ENCODE measurements at regions not wholly inside any gene's neighbourhood (a gene's known extent, or its start where the extent isn't known, plus 50 kb on each side); places are given as distances from the start of the nearest gene placed in this dataset.

DNA sequence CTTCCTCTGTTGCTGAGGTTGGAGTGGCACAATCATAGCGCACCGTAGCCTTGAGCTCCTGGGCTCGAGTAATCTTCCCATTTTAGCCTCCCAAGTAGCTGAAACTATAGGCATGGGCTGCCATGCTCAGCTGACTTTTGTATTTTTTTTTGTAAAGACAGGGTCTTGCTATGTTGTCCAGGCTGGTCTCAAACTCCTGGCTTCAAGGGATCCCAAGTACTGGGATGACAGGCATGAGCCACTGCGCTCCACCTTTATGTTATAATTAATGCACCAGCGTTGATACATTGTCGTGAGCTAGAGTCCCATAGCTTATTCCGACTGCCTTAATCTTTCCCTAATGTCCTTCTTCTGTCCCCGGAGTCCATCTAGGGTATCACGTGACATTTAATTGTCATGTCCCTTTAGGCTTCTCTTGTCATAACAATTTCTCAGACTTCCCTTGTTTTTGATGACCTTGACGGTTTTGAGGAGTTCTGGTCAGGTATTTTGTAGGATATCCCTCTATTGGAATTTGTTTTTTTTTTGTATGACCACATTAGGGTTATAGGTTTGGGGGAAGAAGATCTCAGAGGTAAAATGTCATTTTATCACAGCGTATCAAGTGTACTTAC, 63.9 kb downstream of the CEBPB start:
- WGBS, 3 donors, result 75 to 86% (median 83%) methylated on average over 11 of the region's 11 CpGs
- no peak overlapping the region for H3K27ac ChIP-seq (ENCODE audit: low read depth, low read length)

DNA sequence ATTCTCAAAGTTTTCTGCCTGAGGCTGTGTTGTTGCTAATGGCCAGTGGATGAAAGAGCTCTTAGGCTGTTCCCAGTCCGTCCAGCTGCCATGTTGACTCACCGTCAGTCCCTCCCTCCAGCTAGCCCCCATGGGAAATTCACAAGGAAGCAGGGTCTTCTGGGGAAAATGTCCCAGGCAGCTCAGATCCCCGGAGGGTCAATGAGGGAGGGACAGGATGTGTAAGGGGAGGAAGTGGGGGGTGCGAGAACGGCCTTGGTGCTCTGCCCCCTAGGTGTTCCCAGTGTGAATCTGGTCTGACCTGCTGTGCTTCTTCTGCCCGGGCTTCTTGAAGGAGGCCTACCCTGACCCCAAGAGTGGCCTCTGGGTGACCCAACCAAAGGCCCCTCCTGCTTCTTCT, 65.9 kb downstream of the CEBPB start:
- no peak overlapping the region for H3K27ac ChIP-seq (ENCODE audit: low read depth, low read length)
- WGBS, 3 donors, result 49 to 73% (median 59%) methylated on average over 5 to 6 of the region's 6 CpGs

DNA sequence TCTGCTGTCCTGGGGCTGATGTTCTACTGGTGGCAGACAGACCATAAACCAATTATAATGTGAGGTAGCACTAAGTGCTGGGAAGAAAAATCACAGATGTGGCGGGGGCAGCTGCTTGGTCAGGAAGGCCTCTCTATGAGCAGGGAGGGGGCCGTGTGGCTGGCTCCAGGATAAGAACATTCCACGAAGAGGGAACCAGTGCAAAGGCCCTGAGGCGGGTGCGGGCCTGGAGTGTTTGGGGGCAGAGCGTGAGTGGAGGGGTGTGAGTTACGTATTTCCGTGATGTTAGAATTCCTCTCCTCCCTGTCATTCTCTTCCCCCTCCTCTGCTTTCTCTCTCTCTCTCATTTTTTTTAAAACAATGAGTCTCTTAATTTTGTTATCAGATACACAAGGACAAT, 67.2 kb downstream of the CEBPB start:
- WGBS, 3 donors, result 90 to 98% (median 95%) methylated on average over 8 of the region's 8 CpGs

DNA sequence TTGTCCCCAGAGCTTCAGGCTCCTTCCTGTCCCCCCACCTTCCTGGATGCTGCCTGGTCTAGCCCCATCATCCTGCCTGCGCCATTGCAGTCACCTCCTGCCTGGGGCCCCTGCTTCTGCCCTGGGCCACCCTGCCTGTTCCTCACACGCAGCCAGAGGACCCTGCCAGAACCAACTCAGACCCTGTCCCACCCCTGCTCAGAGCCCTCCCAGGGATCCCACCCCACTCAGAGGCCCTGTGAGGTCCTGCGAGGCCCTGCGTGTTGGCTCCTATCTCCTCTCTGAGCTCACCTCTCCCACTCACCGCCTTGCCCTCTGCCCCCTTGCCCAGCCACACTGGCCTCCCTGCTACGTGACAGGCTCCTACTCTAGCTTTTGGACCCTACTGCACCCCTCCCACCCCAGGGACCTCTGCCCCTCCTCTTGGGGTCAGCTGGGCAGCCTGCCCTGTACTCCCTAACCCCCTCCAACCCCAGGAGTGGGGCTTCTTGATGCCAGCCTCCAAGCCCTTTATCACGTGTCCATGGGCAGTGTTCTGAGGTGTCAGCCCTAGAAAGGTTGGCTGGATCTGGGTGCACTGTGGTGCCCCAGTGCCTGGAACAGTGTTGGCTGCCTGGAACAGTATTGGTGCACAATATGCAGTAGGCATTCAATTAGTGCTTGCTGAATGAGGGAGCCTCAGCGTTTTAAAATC, 68.3 kb downstream of the CEBPB start:
- 87 to 93% (median 92%) methylated on average over 8 of the region's 8 CpGs for WGBS, 3 donors
- H3K27ac ChIP-seq (ENCODE audit: low read depth, low read length), result no peak overlapping the region

More for the DNA sequence above, 67.2 kb downstream of the CEBPB start:
- no peak overlapping the region for H3K27ac ChIP-seq (ENCODE audit: low read depth, low read length)

DNA sequence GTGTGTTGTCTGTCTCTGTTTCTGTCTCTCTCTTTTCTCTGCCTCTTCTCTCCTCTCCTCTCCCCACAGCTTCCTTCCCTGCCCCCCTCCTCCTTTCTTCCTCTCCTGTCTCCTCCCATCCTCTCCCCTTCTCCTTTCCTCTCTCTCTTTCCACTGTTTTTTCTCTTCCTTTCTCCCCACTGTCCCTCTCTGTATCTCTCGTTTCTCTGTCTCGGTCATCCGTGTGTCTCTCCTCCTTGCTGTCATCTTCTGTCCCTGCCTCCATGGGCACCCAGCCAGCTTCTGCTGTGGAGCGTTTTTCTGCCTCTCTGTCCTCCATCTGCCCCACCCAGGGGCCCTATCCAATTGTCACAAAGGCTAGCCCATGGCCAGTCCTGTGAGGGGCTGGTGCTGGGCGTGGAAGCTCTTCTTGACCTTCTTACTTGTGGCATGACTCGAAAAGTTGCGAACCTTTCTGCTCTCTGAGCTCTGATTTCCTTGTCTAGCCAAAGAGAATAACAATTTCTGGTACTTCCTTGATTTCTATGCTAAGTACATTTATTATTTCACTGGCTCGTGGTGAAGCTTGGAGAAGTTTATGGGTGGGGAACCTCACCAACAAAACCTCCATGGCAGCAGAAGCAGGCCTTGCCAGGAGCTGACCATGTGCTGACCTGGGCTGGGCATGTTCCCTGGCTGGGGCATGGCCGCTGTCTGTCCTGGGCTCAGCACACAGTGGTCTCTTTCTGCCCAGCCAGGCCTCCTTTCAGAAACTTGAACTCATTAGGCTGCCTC, 69.3 kb downstream of the CEBPB start:
- 30 to 63% (median 30%) methylated on average over 9 of the region's 9 CpGs for WGBS, 3 donors
- no peak overlapping the region for H3K27ac ChIP-seq (ENCODE audit: low read depth, low read length)

DNA sequence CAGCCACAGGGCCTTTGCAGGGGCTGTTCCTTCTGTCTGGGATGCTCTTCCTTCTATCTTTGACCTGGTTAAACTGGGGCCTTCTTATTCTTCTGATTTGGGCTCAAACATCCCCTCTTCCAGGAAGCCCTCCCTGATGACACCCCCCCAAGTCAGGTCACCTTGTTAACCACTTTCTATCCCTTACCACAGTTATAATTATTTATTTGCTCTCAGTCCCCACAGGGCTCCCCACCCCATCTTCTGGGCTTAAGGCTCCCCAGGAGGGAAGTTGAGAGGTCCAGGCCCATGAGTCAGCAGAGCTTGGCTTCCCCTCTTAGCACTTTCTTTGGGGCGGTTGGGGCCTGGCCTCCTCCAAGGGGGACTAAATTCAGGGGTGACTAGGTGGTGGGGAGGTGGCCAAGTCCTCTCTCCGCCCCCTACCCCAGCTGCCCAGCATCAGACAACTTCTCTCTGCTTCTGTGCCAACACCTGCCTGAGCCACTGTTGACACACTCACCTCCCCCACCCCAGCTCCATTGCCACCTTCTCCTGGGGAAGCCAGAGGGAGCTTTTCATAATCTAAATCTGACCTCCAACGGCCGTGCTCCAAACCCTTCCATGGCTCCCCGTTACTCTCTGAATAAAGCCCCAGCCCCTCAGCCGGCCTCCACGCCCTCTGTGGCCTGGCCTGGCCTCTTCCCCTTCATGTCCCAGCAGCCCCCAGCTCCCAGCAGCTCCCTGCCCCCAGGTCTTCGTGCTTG, 70.0 kb downstream of the CEBPB start:
- no peak overlapping the region for H3K27ac ChIP-seq (ENCODE audit: low read depth, low read length)
- WGBS, 3 donors, result 55 to 69% (median 63%) methylated on average over 8 of the region's 8 CpGs

DNA sequence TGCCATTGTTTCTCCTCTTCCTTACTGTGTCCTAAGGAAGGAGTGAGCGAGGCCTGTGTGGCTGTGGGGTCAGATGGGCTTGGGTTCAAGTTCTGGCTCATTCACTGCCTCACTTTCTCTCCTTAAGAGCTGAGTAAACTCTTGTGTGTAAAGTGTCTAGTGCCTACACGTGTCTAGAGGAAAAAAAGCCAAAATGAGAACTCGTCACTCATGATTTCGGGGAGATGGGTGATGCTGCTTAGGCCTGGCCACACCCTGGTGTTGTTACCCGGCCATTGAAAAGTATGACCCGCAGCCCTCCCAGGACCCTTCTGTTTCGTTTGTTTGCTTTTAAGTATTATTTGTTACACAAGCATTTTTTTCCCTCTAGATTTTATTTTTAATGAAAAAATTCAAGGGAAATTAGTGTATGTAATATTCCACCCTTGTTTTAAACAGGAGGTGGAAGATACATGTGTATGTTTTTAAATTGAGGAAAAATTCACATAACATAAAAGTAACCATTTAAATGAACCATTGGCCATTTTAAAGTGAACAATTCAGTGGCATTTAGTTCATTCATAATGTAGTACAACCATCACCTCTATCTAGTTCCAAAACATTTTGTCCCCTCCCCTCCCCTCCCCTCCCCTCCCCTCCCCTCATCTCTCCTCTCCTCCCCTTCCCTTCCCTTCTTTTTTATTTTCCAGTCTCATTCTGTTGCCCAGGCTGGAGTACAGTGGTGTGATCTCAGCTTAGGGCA, 71.0 kb downstream of the CEBPB start:
- no peak overlapping the region for H3K27ac ChIP-seq (ENCODE audit: low read depth, low read length)
- WGBS, 3 donors, result 86 to 92% (median 87%) methylated on average over 7 of the region's 7 CpGs

DNA sequence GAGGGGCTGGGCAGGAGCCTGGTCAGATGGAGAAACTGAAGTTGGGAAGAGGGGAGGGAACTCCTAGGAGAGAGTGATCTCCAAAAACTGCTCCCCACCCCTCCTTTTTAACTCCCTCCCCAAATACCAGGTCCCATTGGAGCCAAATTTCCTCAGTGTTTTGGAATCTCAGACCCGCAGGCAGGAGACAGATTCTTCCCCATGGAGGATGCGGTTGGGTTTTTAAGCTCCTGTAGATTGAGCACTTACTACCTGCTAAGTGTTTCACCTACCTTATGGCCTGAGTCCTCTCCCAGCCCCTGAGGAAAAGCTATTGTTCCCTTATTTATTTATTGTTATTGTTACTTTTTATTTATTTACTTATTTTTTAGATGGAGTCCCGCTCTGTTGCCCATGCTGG, 73.2 kb downstream of the CEBPB start:
- WGBS, 3 donors, result 92 to 96% (median 94%) methylated on average over 3 of the region's 3 CpGs

DNA sequence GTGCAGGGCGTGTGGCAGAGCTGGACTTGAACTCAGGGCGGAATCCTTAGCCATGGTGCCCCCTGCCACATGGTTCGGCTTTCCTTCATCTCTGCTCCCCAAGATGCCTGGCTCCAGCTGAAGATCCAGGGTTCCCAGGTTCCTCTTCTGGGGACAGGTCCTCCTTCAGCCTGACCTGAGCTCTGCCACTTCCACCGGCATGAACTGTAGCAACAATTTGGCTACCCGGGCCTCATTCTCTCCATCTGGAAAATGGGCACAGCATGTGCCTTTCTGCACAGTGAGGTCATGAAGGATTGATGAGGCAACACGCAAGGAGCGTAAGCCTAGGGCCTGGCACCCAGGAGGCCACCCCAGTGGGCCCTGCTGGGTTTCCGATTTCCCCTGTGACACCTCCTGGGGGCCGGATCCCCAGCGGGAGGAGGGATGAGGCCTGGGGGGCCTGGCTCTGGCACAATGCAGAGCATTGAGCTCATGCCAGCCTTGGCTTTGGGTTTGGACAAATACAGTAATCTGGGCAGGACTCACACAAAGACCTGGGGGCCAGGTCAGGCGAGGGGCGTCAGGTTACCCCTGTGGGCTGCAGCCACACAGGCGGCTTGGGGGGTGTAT, 74.0 kb downstream of the CEBPB start:
- WGBS, 3 donors, result 90 to 96% (median 92%) methylated on average over 13 of the region's 13 CpGs
- no peak overlapping the region for H3K27ac ChIP-seq (ENCODE audit: low read depth, low read length)

More for the DNA sequence above, 73.2 kb downstream of the CEBPB start:
- H3K27ac ChIP-seq (ENCODE audit: low read depth, low read length), result no peak overlapping the region

DNA sequence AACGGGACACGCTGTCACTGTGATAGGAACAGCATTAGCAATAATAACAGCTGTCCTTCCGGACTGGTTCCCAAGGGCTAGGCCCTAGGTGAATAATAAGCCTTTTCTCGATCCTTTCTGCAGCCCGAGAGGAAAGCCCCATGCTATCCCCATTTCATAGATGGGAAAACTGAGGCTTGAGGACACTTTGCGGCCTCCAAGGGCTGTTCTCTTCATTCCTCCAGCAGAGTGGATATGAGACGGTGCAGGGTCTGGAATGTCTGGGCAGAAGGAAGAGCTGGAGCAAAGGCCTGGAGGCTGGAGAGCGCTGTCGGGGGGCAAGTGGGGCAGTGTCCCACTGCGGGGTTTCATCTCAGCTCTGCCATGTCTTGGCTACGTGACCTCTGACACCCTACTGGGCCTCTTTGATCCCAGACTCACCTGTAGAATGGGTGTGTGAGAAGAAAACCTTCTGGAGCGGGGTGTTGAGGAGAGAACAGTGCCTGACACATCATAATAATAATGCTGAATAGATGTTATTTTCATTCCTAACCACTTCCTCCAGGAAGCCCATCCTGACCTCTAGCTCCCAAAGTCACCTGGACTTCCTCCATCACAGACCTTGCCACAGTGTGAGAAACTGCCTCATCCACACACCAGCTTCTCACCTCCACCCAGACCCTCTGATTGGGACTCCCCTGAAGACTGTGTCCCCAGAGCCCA, 74.8 kb downstream of the CEBPB start:
- H3K27ac ChIP-seq (ENCODE audit: low read depth, low read length), result no peak overlapping the region
- WGBS, 3 donors, result 92 to 96% (median 96%) methylated on average over 12 of the region's 12 CpGs

DNA sequence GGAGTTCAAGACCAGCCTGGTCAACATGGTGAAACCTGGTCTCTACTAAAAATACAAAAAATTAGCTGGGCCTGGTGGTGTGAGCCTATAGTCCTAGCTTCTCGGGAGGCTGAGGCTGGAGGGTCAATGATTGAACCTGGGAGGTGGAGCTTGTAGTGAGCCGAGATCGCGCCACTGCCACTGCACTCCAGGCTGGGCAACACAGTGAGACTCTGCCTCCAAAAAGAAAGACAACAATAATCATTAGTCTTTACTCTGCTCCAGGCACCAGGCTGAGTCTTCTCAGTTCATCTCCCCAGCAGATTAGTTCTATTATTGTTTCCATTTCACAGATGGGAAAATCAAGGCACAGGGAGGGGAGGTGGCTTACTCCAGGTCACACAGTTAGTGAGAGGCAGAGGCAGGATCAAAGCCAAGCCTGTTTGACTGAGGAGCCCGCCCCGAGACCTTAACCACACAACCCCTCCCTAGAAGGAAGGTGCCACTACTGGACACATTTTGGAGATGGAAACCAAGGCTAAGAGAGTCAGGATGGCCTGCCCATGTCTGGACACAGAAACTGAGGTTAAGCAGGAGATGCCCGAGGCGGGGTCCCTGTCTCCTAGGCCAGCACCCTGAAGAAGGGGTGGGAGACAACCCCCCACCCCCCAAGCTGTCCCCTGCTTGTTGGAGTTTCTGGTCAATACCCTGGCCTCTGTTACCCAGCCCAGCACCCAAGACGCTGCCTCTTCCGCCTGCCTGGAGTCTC, 75.8 kb downstream of the CEBPB start:
- 76 to 88% (median 81%) methylated on average over 10 of the region's 10 CpGs for WGBS, 3 donors
- no peak overlapping the region for H3K27ac ChIP-seq (ENCODE audit: low read depth, low read length)

DNA sequence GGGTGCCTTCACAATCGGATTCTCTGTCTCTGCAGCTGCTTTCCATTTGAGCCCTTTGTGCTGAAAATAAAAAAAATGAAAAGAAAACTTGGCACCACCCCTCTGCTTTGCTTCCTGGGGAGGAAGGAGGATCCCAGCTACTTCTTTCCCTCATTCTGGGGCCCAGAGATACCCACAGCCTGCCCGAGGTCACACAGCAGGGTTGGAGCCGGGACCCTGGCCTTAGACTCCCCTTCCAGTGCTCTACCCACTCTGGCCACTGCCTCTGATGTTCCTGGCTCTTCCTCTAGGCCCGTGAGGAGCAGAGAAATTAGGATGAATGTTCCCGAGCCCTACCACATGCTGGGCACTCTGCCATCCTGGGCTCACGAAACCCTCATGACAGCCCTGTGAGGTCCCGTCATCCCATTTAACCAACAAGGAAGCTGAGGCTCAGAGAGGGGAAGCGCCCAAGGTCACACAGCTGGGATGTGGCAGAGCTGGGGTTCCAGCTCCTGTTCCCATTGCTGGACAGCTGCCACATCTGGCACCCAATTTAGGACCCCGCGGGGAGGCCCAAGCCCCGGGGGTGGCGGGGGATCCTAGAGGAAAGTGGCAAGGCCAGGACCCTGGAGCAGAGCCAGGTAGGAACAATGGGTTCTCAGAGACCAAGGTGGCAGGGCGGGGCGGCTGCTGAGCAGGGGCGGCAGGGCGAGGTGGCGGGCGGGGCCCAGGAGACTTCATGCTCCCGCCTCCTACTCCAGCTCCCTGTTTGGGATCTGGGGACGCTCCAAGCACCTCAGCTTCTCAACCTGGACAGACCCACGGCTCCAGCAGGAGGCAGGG, 76.6 kb downstream of the CEBPB start:
- 33 to 52% (median 45%) methylated on average over 21 of the region's 21 CpGs for WGBS, 3 donors
- H3K27ac ChIP-seq (ENCODE audit: low read depth, low read length), result no peak overlapping the region

DNA sequence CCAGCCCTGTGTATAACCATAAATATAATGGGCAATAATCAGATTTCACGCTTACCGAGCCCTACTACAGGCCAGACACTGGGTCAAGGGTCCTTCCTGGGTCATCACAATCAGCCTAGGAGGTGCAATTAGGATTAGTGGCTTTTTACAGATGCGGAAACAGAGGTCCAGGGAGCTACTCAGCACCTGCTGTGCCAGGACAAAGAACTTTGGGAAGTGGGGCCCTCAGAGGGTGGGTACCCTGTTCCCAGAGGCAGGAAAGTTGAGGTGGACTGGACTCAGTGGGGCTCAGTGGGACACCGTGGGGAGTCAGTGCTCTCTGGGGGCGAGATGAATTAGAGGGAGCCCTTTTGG, 77.2 kb downstream of the CEBPB start:
- H3K27ac ChIP-seq (ENCODE audit: low read depth, low read length), result no peak overlapping the region
- WGBS, 3 donors, result 66 to 80% (median 73%) methylated on average over 5 of the region's 5 CpGs

DNA sequence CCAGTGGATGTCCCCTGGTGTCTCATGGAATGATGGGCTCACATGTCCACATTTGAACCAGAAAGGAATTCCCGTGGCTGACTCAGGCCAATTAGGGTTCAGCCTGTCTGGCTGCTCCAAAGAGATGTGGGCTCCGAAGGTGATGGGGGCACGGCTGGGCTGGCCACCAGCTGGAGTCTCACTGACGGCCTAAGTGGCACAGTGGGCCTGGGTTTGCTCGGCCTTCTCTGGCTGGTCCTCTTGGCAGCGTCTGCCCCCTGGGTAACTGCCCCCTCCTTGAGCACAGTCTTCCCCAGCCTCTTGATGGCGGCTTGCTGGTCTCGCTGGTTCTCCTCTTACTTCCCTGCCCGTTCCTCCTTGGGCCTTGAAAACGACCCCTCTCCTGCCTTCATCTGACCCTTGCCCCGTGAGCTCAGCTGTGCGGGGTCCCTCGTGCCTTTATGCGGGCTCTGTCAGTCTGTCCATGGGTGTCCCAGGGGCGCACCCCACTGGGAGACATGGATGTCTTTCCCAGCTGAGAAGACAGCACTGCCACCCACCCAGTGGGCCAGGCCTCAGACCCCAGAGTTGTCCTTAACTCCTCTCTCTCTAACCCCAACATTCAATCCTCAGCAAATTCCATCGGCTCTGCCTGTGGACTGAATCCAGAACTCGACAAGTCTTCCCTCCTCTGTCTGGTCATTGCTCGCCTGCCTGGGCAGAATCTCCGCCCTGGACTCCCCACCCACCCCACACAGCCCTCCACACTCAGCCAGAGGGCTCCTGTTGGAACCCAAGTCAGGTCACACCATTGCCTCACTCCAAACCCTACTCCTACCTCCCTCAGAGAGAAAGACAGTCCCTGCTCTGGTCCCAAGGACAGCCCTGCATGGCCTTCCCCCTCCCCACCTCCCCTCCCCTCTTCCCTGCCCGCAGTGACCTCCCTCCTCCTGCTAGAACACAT, 78.7 kb downstream of the CEBPB start:
- no peak overlapping the region for H3K27ac ChIP-seq (ENCODE audit: low read depth, low read length)
- WGBS, 3 donors, result 82 to 85% (median 83%) methylated on average over 20 of the region's 20 CpGs

DNA sequence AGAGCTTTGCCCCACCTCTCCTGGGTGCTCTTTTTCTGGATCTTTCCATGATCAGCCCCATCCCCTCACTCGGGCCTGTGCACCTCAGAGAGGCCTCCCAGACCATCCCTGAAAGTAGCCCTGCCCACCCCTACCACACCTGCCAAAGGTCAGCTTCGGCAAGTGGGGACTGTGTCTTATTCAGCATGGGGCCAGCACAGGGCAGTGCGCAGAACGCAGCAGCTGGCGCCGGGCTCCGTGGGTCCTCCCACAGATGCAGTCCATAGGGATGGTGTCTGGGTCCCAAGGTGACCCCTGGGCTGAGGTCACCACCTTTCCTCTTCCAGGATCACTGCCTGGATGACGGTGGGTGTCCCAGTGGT, 79.4 kb downstream of the CEBPB start:
- H3K27ac ChIP-seq (ENCODE audit: low read depth, low read length), result no peak overlapping the region
- 89 to 91% (median 90%) methylated on average over 8 of the region's 8 CpGs for WGBS, 3 donors

Measured in adipose tissue (tissue), 3 donors.